Stimulated activated CD4-positive, alpha-beta T cell treated with anti-CD3 and anti-CD28 coated beads, Interleukin-12 subunit alpha, Interleukin-12 subunit beta, amount 100 ng/mL, for 4 hours (primary cell): ENCODE measurements at regions not wholly inside any gene's neighbourhood (a gene's known extent, or its start where the extent isn't known, plus 50 kb on each side); places are given as distances from the start of the nearest gene placed in this dataset.
"Not testable (repeated sequence)": the region's sequence is repeated elsewhere in the genome, so short reads cannot be mapped to it uniquely, and the experiment has no call there.

Experiments used
- DNase-seq: peaks from one replicate; pipeline ENCODE4 v3.0.0-alpha.2; 2020

DNA sequence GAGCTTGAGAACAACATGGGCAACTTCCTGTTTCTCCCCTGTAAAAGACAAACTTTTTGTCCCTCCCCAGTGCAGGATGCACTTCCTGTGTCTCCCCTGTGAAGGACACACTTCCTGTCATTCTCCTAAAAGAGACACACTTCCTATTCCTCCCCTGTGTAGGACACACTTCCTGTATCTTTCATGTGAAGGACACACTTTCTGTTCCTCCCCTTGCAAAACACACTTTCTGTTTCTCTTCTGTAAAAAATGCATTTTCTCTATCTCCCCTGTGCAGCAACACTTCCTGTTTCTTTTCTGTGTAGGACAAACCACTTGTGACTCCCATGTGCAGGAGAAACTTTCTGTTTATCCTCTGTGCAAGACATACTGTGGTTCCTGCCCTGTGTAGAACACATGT lies 488.6 kb upstream of the USP9Y start:
- no peak for DNase-seq

DNA sequence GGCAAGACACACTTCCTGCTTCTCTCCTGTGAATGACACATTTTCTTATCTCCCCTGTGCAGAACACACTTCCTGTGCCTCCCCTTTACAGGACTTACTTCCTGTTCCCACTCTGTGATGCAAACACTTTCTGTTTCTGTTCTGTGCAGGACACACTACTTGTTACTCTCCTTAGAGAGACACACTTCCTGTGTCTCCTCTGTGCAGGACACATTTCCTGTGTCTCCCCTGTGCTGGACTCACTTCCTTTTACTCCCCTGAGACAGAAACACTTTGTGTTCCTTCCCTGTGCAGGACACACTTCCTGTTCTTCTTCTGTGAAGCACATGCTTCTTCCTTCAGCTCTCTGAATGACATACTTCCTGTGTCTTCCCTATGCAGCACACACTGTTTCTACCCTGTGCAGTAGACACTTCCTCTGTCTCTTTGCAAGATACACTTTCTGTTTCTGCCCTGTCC lies 485.4 kb upstream of the USP9Y start:
- DNase-seq: no peak

DNA sequence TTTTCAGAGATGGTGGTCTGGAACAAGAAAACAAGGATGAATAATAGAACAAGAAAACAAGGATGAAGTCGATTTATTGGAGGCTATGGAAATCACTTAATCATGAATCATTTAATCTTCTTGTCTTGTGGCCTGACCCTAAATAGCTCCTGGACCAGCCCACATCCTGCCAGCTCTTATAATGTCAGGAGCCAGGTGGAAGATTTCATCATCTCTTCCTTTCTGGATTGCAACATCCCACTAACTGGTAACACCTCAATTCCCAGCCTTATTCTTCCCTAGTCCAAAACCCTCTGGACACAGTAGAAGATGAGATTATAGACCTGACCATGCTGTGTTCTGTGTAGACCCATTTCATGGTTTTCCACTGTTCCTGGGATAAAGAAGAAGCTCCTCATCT lies 470.1 kb upstream of the USP9Y start:
- no peak for DNase-seq

DNA sequence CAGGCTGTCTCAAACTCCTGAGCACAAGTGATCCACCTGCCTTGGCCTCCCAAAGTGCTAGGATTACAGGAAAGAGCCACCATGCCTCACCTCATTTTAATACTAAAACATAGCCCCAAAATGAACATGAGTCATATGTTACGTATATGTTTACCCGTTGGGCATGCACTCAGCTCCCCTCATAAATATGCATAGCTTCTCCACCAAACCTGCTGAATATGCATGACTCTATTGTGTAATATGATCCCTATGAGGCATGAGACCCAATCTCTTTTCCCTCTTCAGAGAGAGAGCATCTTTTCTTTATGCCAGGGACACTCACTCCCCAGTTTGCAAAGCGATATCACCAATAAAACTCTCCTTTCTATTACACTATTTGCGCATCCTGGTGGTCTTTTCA lies 464.6 kb upstream of the USP9Y start:
- DNase-seq: no peak

DNA sequence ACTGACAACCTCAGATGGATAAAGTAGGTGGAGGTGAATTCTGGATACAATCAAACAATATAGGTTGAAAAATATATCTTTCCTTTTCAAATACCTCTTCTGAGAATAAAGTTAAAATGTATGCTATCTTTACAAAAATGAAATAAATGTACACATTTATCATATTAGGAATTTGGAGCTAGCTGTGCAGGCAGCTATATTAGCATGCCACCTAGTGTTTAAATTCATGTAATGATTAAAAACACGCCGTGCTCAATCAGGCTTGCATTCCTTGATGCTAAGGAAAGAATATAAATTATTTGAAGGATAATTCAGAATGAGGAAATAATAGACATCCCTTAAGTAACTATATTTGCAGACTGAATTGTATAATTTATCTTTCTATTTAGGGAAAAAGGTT lies 460.7 kb upstream of the USP9Y start:
- not testable (repeated sequence) for DNase-seq

DNA sequence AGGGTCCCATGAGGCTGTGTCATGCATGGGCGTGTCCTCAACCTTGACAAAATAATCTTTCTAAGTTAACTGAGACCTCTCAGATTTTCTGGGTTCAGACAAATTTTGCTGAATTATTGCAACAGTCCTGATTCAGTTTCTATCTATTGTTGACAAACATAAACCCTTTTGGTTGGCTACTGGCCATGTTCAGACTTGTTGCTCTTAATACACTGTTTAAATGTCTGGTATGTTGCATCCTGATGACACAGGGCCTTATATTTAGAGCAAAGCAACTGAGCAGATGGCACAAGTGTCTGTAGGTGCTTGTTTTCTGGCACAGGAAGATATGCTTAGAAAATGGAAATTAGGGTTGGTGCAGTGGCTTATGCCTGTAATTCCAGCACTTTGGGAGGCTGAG lies 456.9 kb upstream of the USP9Y start:
- DNase-seq: no peak

DNA sequence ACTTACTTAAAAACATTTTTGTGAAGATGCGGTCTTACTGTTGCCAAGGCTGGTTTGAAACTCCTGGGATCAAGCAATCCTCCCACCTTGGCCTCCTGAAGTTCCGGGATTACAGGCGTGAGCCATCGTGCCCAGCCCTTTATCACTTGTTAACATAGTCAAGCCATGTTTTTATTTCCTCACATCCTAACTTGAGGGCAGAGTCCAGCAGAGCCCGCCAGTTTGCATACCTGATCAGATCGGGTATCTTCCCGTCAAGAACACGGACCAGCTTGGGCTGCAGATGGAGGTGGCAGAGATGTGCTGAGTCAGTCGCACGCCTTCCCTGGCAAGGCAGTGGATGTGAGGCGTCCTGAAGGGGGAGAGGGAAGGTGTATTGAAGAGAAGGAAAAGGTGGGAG lies 447.3 kb upstream of the USP9Y start:
- DNase-seq: no peak

DNA sequence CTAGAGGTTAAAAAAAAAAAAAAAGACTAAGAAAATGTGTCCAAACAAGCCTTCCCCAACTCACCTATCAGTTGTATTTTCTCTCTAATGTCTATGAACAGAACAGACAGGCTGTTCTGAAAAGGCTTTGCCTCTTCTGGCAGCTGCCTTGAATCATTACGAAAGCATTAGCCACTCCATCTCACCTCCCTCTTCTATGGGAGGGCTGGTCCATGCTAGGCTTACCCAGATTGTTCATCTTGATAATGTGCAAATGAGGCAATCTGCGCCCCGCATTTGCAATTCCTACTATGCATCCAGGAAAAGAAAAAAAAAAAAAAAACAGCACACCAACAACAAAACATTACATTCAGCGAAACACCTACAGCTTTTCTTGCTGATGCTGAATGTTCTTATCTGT lies 429.9 kb upstream of the USP9Y start:
- DNase-seq: no peak

DNA sequence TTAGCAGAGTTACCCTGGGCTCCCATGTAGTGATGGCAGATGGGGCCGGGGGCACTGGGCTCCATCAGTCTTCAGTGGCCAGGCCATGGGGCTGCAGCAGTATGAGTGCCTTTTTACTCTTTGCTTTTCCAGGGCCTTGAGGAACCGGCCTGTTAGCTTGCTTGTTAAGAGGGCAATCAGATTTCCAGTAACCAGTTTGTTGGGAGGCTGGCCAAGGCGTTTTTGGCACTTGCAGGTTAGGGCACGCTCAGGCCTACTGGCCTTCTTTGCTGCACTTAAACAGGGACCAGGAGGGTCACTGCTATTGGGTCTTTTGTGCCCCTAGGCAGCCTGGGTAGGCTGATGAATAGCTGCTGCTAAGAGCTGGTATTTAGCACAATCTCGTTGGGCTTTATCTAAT lies 415.4 kb upstream of the USP9Y start:
- DNase-seq: no peak

DNA sequence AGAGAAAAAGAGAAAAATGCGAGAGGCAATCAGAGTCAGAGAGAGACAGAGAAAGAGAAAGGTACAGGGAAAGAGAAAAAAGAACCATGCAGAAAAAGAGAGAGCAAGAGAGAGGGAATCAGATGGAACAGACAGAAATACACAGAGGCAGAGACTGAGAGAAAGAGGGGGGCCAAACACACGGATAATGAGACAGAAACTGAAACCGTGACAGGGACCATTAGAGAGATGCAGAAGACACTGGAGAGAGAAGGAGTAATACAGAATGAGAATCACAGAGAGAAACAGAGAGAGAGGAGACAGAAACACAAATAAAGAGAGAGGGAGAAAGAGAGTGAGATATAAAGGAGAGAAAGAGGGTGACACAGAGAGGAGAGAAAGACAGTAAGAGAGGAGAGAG lies 412.1 kb upstream of the USP9Y start:
- DNase-seq: no peak

DNA sequence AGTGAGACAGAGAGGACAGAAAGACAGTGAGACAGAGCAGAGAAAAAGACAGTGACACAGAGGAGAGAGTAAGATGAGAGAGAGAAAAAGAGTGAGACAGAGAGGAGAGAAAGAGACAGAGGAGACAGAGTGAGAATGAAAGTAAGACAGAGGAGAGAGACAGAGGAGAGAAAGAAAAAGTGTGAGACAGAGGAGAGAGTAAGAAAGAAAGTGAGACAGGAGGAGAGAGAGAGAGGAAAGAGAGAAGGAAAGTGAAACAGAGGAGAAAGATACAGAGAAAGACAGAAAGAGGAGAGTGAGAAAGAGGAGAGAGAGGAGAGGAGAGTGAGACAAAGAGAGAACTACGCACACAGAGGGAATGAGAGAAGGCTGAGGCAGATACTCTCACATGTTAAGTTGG lies 411.6 kb upstream of the USP9Y start:
- DNase-seq: no peak

DNA sequence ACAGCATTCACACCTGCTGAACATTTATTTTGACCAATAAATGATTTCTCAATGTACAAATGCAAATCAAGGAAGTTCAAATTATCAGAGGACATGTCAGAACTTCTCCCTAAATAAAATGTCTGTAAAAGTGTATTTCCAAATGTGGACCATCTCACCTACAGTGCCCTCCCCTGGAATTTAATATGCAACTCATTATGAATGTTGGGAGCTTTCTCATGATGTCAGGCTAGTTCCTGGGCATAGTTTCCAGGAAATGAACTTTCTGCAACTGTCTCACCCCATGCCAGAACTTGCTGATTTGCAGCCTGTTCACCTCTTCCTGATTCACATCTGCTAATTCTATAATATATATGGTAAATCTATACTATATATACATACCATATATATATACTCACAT lies 408.5 kb upstream of the USP9Y start:
- no peak for DNase-seq

DNA sequence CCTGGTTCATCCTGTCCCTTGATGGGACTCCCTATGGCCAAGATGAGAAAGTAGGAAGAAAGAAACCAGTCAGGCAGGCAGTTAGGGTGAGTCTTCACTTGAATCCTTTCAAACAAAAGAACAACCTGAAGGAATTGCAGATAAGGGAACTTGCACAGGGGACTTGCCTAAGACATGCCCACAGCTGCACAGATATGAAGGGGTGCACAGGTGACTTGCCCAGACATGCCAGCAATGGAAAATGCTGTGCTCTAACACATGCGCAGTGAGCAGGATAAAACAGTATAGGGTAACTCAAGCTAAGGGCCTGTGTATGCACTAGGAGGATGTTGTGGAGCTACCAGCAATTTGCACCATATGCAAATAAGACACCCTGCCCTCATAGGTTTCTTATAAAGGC lies 404.6 kb upstream of the USP9Y start:
- no peak for DNase-seq

DNA sequence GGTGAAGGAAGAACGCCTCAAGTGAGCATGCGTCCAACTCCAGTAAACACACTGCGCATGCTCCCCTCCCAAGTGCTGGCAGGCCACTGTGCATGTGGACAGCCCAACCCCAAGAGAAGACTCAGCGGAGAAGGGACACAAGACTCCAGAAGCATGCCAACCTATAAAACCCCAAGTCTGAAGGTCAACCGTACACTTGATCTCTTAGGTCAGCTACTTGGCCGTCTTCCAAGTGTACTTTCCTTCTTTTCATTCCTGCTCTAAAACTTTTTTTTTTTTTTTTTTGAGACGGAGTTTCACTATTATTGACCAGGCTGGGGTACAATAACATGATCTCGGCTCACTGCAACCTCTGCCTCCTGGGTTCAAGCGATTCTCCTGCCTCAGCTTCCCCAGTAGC lies 401.2 kb upstream of the USP9Y start:
- not testable (repeated sequence) for DNase-seq

DNA sequence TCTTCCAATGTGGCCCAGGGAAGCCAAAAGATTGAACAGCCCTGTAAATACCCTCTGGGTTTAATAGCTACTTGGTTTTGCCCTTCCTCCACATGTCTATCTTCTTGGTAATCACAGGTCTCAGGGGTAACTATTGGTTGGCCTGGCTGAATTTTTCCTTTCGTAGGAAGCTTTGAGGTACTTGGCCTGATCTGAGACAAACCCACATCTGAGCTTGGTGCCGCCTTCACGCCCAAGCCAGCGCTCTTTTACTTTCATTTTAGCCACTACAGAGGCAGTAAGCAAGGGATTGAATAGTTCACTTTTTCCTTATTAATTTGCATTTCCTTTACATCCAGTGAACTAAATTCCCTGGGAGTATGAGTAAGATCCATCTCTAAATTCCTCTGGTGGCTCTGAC lies 397.6 kb upstream of the USP9Y start:
- DNase-seq: no peak

DNA sequence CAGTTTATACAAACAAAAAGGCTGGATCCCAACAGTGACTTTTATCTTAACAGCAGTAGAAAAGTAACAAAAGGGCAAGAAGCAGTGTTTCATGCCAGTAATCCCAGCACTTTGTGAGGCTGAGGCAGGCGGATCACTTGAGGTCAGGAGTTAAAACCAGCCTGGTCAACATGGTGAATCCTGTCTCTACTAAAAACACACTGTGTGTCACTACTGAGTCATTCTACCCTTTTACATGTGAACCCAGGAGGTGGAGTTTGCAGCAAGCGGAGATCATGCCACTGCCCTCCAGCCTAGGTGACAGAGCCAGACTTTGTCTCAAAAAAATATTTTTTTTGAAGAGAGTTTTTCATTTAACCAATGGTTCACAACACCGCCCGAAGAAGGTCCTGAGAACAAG lies 395.6 kb upstream of the USP9Y start:
- no peak for DNase-seq

DNA sequence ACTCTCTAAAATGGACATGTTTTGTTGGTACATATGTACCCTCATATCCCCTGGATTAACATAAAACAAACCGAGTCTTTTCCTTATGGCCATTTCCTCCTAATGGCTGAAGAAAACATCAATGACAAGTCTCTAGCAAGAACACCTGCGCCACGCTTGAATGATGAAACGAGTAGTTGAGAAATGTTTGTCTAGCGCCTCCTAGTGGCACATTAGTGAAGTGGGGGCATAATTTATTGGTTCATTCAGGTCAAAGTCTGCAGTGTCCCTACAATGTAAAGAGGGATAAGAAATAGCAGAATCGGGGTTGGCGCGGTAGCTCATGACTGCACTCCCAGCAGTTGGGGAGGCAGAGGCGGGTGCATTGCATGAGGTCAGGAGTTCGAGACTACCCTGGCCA lies 391.8 kb upstream of the USP9Y start:
- no peak for DNase-seq

DNA sequence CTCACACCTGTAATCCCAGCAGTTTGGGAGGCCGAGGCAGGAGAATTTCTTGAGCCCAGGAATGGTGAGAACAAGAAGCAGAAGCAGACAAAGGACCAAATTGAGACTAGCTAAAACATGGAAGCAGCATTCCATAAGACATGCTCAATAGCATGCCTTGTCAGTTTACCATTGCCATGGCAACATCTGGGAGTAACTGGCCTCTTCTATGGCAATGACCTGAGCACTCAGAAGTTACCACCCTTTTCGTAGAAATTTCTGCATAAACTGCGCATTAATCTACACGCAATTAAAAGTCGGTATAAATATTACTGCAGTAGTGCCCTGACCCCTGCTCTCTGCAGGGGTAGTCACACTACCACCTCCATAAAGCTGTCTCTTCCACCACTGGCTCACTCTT lies 390.2 kb upstream of the USP9Y start:
- no peak for DNase-seq

DNA sequence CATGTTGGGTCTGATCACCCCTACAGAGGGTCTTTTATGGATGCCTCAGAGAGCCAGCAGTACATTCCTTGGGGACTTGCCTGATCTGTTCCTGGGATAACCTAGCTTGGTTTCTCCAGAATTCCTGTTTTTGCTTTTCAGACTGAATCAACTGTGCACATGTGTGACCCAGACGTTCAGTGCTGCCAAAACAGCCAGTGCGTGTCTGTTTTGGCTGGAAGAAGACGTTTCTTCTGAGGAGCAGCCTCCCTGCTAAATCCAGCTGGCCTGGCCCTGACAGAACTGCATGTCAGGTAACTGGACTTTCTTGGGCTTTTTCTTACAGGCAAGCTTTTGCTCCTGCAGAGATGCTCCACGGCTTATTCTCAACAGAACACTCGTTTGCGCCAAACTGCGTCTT lies 373.3 kb upstream of the USP9Y start:
- no peak for DNase-seq

DNA sequence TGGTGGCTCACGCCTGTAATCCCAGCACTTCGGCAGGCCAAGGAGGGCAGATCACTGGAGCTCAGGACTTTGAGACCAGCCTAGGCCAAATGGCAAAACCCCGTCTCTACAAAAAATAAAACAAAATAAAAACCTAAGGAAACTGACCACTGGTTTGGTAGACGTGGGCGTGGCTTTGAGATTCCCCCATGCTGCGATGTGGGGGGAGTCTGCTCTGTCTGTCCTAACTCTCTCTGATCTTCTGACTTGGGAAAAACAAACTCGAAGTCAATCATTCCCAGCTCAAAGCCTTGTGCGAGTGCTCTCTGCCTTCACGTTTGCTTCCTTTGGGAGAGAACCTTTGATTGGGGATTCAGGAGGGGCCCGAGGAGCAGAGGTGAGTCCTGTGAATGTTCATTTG lies 369.1 kb upstream of the USP9Y start:
- DNase-seq: not testable (repeated sequence)

DNA sequence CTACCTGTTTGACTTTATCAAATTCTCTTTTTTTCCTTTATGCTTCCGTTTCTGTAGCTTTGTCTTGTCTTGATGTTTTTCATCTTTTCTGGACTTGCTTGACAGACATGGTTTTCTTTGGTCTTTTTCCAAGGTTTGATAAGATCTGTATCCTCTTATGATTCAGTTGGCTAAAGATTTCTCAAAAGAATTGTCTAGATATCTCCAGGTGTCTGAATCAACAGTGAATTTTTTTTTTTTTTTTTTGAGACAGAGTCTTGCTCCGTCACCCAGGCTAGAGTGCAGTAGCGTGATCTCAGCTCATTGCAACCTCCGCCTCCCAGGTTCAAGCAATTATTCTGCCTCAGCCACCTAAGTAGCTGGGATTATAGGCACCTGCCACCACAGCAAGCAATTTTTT lies 357.8 kb upstream of the USP9Y start:
- DNase-seq: no peak

DNA sequence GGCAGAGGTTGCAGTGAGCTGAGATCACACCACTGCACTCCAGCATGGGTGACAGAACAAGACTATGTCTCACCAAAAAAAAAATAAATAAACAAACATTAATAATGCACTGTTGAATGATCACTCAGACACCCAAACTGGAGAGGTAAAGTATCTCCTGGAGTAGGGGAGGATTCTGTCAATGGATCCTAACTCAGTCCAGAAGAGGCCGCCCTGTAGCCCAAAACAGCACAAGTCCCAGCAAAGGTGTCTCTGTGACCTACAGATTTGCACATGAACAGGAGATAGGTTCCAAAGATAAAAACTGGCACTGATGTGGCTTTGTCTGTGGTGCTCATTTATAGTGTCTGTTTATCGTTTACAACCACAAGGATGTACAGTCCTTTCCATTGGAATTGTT lies 352.9 kb upstream of the USP9Y start:
- DNase-seq: no peak

DNA sequence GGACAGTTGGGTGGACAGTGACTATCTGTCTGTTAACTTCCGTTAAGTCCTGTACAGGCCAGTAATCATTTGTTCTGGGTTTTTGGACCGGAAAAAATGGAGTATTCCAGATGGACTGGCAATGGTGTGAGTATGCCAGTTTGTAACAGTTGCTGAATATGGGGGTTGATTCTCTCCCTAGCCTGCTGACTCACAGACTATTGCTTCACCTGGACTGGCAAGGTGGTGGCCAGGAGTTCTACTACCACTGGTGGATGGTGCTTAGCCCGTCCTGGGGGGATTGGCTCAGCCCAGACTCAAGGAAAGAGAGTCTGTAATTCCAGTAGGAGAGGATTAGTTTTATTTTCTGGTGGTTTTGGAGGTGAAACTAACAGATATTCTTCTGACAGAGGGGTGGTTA lies 343.8 kb upstream of the USP9Y start:
- DNase-seq: no peak

DNA sequence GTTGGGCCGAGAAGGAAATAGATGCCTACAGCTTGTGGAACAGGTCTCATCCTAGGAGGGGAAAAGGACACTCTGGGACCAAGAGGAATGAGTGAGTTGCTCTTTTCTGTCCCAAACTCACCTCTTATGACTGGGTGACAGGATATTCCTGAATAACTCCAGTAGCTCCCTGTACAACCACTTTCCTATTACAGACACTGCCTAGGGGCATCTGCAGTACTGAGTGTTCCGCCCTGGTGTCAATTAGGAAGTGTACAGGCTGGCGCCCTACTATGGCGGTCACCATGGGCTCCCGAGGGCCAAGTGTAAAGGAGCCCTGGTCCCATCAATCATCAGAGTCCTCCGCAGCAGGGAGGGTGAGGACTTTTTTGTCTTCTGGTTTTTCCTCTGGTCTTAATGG lies 343.4 kb upstream of the USP9Y start:
- no peak for DNase-seq

DNA sequence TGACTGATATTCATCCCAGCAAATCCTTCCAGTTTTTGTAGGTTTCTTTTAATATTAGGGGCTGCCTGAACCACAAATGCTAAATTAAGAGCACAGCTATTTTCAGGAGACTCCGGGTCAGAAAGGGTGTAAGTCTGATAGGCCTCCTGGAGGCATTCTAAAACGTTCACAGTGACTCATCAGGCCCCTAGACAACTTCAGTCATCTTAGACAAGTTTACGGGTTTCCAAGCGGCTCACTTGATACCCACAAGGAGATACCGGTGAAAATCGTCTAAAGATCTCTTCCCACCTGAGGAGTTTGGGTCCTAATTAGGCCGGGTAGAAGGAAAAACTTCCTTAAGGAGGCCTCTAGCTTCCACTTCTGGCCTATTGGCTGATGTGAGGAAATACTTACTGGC lies 342.7 kb upstream of the USP9Y start:
- DNase-seq: no peak

DNA sequence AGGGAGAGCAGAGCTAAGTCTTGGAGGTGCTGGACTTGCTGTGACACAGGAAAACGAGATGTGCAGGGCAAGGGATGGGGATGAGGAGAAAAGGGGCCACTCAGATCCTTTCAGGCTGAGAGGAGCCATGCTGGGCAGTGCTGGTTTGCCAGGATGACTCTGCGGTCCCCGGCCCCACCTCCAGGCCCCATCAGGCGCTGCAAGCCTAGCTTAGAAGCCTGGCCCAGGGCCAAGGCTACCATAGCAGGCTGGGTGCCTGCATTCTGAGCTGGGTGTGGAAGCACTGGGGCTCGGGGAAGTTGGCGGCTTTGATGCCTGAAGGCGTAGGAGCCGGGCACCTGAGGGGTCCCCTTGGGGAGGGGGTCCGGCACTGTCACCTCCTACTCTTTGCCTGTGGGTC lies 341.2 kb upstream of the USP9Y start:
- no peak for DNase-seq
